ENCODE measurements at regions not wholly inside any gene's neighbourhood (a gene's known extent, or its start where the extent isn't known, plus 50 kb on each side); places are given as distances from the start of the nearest gene placed in this dataset.

- TF ChIP-seq E2F4 (CRISPR knock-in tag; IDR thresholded peaks at IDR 0.05; ENCODE audit: borderline replicate concordance, low read depth), result no peak
- no peak for TF ChIP-seq ZNF121 (CRISPR knock-in tag; IDR thresholded peaks at IDR 0.05)
- TF ChIP-seq CTCF (IDR thresholded peaks at IDR 0.05), result no peak
- no peak for TF ChIP-seq NR1H2 (CRISPR knock-in tag; IDR thresholded peaks at IDR 0.05)
- no peak for TF ChIP-seq ARID4B (CRISPR knock-in tag; IDR thresholded peaks at IDR 0.05; ENCODE audit: borderline replicate concordance)
- no peak for TF ChIP-seq ELF4 (CRISPR knock-in tag; IDR thresholded peaks at IDR 0.05; ENCODE audit: low read depth)
- TF ChIP-seq OVOL2 (CRISPR knock-in tag; IDR thresholded peaks at IDR 0.05; ENCODE audit: borderline replicate concordance), result no peak
- TF ChIP-seq MAX (CRISPR knock-in tag; IDR thresholded peaks at IDR 0.05), result no peak
- no peak for TF ChIP-seq E2F5 (CRISPR knock-in tag; IDR thresholded peaks at IDR 0.05)
- no peak for TF ChIP-seq TEAD4 (CRISPR knock-in tag; IDR thresholded peaks at IDR 0.05)
- TF ChIP-seq NFYB (CRISPR knock-in tag; conservative IDR thresholded peaks at IDR 0.05; ENCODE audit: low read depth), result no peak
- no peak for TF ChIP-seq KAT7 (CRISPR knock-in tag; IDR thresholded peaks at IDR 0.05; ENCODE audit: borderline replicate concordance)
- TF ChIP-seq HMGXB4 (CRISPR knock-in tag; IDR thresholded peaks at IDR 0.05), result no peak
Observed at GRCh38 chr3:17852217-17852616, 109.8 kb upstream of the TBC1D5 start.

Data from WTC11 (cell line).